GM12878 (cell line): ENCODE measurements at regions not wholly inside any gene's neighbourhood (a gene's known extent, or its start where the extent isn't known, plus 50 kb on each side); places are given as distances from the start of the nearest gene placed in this dataset.

Experiments
- ATAC-seq: fragments of 200-7000 bp; cut with Tn5 transposase; 3 replicates; pipeline ENCODE4 v1.9.1; 2020; ENCODE audit warnings: mild to moderate bottlenecking, moderate library complexity
- BruUV-seq: library from RNA; stranded (reverse); fragments of 400-500 nt; replicated peaks from 2 replicates; lab custom pipeline; 2021; lab: Mats Ljungman, UMichigan
- CTCF ChIA-PET: fragments of 300-600 bp; sonication (Branson Sonifier 250); formaldehyde crosslinking; extraction: SDS; loops from one replicate; lab custom pipeline; 2021; ENCODE audit warnings: inconsistent platforms; lab: Yijun Ruan, JAX
- POLR2A ChIA-PET: fragments of 350-600 bp; formaldehyde crosslinking; extraction: SDS; loops from one replicate; lab custom pipeline; 2021; ENCODE audit warnings: inconsistent platforms; lab: Charles Lee
- RAD21 ChIA-PET: fragments of 300-600 bp; sonication (Branson Sonifier 250); formaldehyde crosslinking; loops from one replicate; lab custom pipeline; 2023; ENCODE audit warnings: antibody characterized with exemption; ENCODE audit not compliant: unreplicated experiment; lab: Charles Lee
- SMC1A ChIA-PET: fragments of 300-600 bp; sonication (Branson Sonifier 250); formaldehyde crosslinking; loops from one replicate; lab custom pipeline; 2023; ENCODE audit not compliant: unreplicated experiment, uncharacterized antibody; lab: Charles Lee
- DNase-seq: peaks from one replicate; pipeline ENCODE4 v3.0.0-alpha.2; 2011; ENCODE audit warnings: low read depth, low spot score
- FAIRE-seq: peaks from 3 replicates; lab custom pipeline; 2011; peaks lifted over from hg19 to GRCh38; lab: Jason Lieb, UNC
- H2AFZ ChIP-seq: 2 replicates; pipeline ENCODE4 v1.6.0; 2011; ENCODE audit warnings: low read depth, low read length, control low read depth; ENCODE audit not compliant: control insufficient read depth
- H3K27ac ChIP-seq: 2 replicates; pipeline ENCODE4 v1.5.1; 2011; ENCODE audit warnings: control low read depth; ENCODE audit not compliant: control insufficient read depth, insufficient read depth
- H3K27me3 ChIP-seq, 2 experiments: replicated peaks in 1 of 2; 2 replicates each; pipeline versions ENCODE4 v1.6.0 to v1.6.1; 2011; ENCODE audit warnings: low read length in 1 of 2; ENCODE audit not compliant: control insufficient read depth in 2 of 2, insufficient read depth in 2 of 2
- H3K36me3 ChIP-seq, 2 experiments: 2 replicates each; pipeline ENCODE4 v1.5.1; 2011; ENCODE audit warnings: low read length in 1 of 2; ENCODE audit not compliant: control insufficient read depth in 2 of 2, insufficient read depth in 2 of 2
- H3K4me1 ChIP-seq: 2 replicates; pipeline ENCODE4 v1.6.1; 2011; ENCODE audit warnings: mild to moderate bottlenecking, low read length, moderate library complexity, mixed read lengths; ENCODE audit not compliant: control insufficient read depth, insufficient read depth
- H3K4me2 ChIP-seq: 2 replicates; pipeline ENCODE4 v1.6.0; 2011; ENCODE audit warnings: control low read depth; ENCODE audit not compliant: control insufficient read depth, insufficient read depth
- H3K4me3 ChIP-seq: fragments of 200-600 bp; sonication (generic); 2 replicates; pipeline ENCODE4 v1.5.1; 2016
- H3K79me2 ChIP-seq: 2 replicates; pipeline ENCODE4 v1.6.0; 2011; ENCODE audit warnings: low read length; ENCODE audit not compliant: control insufficient read depth, insufficient read depth
- H3K9ac ChIP-seq: 2 replicates; pipeline ENCODE4 v1.8.0; 2011; ENCODE audit warnings: low read length, control low read depth, mixed read lengths; ENCODE audit not compliant: control insufficient read depth, insufficient read depth
- H3K9me3 ChIP-seq: replicated peaks from 3 replicates; pipeline ENCODE4 v1.5.1; 2011; ENCODE audit warnings: mild to moderate bottlenecking, low read length; ENCODE audit not compliant: control insufficient read depth, insufficient read depth
- H4K20me1 ChIP-seq: 2 replicates; pipeline ENCODE4 v1.6.0; 2011; ENCODE audit not compliant: control insufficient read depth, insufficient read depth
- CHD2 ChIP-seq: IDR thresholded peaks from 2 replicates; pipeline ENCODE4 v1.6.1; 2011; ENCODE audit warnings: low read depth, low read length, improper control_type of control experiment, borderline replicate concordance
- EED ChIP-seq: sonication (generic); IDR thresholded peaks from 2 replicates; pipeline ENCODE4 v1.6.1; 2016; ENCODE audit warnings: antibody characterized with exemption, low read depth
- RCOR1 ChIP-seq: conservative IDR thresholded peaks from 2 replicates; pipeline ENCODE4 v1.6.1; 2012; ENCODE audit warnings: low read depth, low read length, improper control_type of control experiment
- SMAD5 ChIP-seq: IDR thresholded peaks from 2 replicates; pipeline ENCODE4 v1.6.1; 2016; ENCODE audit warnings: antibody characterized with exemption, low read depth
- TCF7 ChIP-seq: IDR thresholded peaks from 2 replicates; pipeline ENCODE4 v1.6.1; 2014; ENCODE audit warnings: antibody characterized with exemption, borderline replicate concordance
- ZNF24 ChIP-seq: fragments of 450-650 bp; IDR thresholded peaks from 2 replicates; pipeline ENCODE4 v1.6.1; 2017; ENCODE audit warnings: antibody characterized with exemption, mild to moderate bottlenecking
- ZNF687 ChIP-seq: fragments of 450-650 bp; IDR thresholded peaks from 2 replicates; pipeline ENCODE4 v1.6.1; 2017; ENCODE audit warnings: mild to moderate bottlenecking, moderate library complexity
- in situ Hi-C: fragments of 300-500 bp; cut with MboI; formaldehyde crosslinking; loops from 9 replicates; pipeline ENCODE4 v1.14.3; 2018; ENCODE audit warnings: mixed read lengths
- intact Hi-C: fragments of 100-400 bp; cut with micrococcal nuclease; formaldehyde crosslinking; loops from one replicate; pipeline ENCODE4 v1.14.2; 2022; ENCODE audit not compliant: unreplicated experiment

DNA sequence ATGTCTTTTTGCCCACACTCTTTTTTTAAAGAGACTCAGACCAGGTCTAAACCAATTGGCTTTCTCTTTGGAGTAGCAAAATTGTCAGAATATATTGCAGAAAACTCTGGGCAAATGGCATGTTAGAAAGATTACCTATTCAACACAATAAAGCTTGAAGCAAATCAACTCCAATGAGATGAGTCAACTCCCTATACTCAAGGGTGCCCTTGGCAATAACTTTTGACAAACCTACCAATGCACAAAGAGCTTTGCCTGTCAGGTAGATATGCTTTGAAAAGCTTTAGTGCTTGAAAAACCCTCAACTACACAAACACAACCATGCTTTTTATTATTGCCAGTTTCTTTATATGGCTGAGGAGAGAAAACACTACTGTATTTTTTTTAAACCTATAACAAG, 137.7 kb upstream of the GRM7 start:
- Histone ChIP-seq H3K36me3 (no peaks in the 10 kb centered on the region), H4K20me1 (no peaks in the 10 kb centered on the region), H3K9me3 (peaks cover 6% of the 10 kb centered on the region; the same call in 2 of the 3 replicates), H3K79me2 (no peaks in the 10 kb centered on the region), H3K4me2 (no peak overlapping the region), H2AFZ (no peak overlapping the region), H3K27ac (no peak overlapping the region), H3K4me3 (no peak overlapping the region), H3K27me3 (no peaks in the 10 kb centered on the region), H3K9ac (no peak overlapping the region), H3K4me1 (peaks cover 3% of the 10 kb centered on the region; the same call in 1 of the 2 replicates)
- no peak for DNase-seq
- ChIA-PET CTCF (no interaction called here), POLR2A (no interaction called here), RAD21 (no interaction called here), SMC1A (interaction anchor here (1.5 to 1.6 kb wide), 3 partner anchors 12 to 45 kb away, joined by 3 to 10 read pairs (median 3); no protein-coding TSS in a partner anchor)
- intact Hi-C loops: no loop called here
- FAIRE-seq: no peak
- in situ Hi-C loops: no loop called here
- no TSS peak for BruUV-seq
- ATAC-seq: no peak
- TF ChIP-seq ZNF687 (no peak), ZNF24 (no peak), EED (no peak), TCF7 (no peak), CHD2 (no peak), SMAD5 (no peak), RCOR1 (no peak)
